ENCODE measurements at regions not wholly inside any gene's neighbourhood (a gene's known extent, or its start where the extent isn't known, plus 50 kb on each side); places are given as distances from the start of the nearest gene placed in this dataset.

DNA sequence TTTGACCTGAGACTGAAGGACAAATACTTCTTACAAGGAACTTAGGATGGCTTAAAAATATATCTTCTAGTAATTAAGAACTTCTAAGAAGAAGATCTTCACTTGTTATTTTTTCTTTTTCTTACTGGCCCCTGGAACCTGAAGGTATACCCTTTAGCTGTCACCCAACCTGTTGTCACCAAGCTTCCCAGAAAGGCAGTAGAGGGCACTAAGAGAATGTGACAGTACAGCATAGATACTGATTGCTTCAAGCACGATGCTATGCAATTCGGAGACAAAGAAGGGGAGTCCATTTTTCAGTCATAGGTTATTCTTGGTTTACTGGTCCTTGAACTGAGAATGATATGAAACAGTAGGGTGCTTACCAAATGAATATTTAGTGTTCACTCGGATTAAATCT, 208.3 kb upstream of the PCDH9 start:
- TF ChIP-seq, protein P1, sequence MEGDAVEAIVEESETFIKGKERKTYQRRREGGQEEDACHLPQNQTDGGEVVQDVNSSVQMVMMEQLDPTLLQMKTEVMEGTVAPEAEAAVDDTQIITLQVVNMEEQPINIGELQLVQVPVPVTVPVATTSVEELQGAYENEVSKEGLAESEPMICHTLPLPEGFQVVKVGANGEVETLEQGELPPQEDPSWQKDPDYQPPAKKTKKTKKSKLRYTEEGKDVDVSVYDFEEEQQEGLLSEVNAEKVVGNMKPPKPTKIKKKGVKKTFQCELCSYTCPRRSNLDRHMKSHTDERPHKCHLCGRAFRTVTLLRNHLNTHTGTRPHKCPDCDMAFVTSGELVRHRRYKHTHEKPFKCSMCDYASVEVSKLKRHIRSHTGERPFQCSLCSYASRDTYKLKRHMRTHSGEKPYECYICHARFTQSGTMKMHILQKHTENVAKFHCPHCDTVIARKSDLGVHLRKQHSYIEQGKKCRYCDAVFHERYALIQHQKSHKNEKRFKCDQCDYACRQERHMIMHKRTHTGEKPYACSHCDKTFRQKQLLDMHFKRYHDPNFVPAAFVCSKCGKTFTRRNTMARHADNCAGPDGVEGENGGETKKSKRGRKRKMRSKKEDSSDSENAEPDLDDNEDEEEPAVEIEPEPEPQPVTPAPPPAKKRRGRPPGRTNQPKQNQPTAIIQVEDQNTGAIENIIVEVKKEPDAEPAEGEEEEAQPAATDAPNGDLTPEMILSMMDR (conservative IDR thresholded peaks at IDR 0.05; ENCODE audit: low read depth, low read length) = peak; percentile 37
- TF ChIP-seq EZH2 (IDR thresholded peaks at IDR 0.05; ENCODE audit: low read length, unreplicated experiment) = no peak
- TF ChIP-seq EZH2phosphoT487 (IDR thresholded peaks at IDR 0.05; ENCODE audit: borderline replicate concordance, low read length) = no peak

All from PC-3 (cell line).